Ovary (tissue), 7 donors: ENCODE measurements at regions not wholly inside any gene's neighbourhood (a gene's known extent, or its start where the extent isn't known, plus 50 kb on each side); places are given as distances from the start of the nearest gene placed in this dataset.

Experiments
- DNase-seq, 5 donors: peaks; one replicate each; pipeline ENCODE4 v3.0.0-alpha.2; 2019 to 2020
- H3K27ac ChIP-seq, 2 donors: fragments of 200-600 bp; one replicate each; pipeline versions ENCODE4 v1.5.1 to v1.8.0; 2019 to 2022
- H3K27me3 ChIP-seq: fragments of 200-600 bp; one replicate; pipeline ENCODE4 v1.8.0; 2022
- H3K36me3 ChIP-seq: fragments of 200-600 bp; sonication (generic); one replicate; pipeline ENCODE4 v1.5.1; 2019
- H3K4me1 ChIP-seq: one replicate; pipeline ENCODE4 v1.8.1; 2013; ENCODE audit warnings: mild to moderate bottlenecking, moderate library complexity; ENCODE audit not compliant: insufficient read depth
- H3K4me3 ChIP-seq: fragments of 200-600 bp; sonication (generic); one replicate; pipeline ENCODE4 v1.5.1; 2017
- H3K9me3 ChIP-seq, 2 donors: fragments of 200-600 bp in 1 of 2; sonication (generic) in 1 of 2; one replicate each; pipeline versions ENCODE4 v1.5.1 to v1.8.1; 2013 to 2019; ENCODE audit warnings: mild to moderate bottlenecking in 1 of 2, moderate library complexity in 1 of 2
- CTCF ChIP-seq, 3 donors: fragments of 450-650 bp in 2 of 3; fragments of 200-600 bp in 1 of 3; IDR thresholded peaks; one replicate each; pipeline versions ENCODE4 v1.5.1 to v1.8.0; 2016 to 2022; ENCODE audit warnings: antibody characterized with exemption in 3 of 3, mild to moderate bottlenecking in 1 of 3
- EP300 ChIP-seq: sonication (generic); formaldehyde crosslinking; IDR thresholded peaks from one replicate; pipeline ENCODE4 v1.6.1; 2017; ENCODE audit warnings: antibody characterized with exemption
- POLR2A ChIP-seq: fragments of 450-650 bp; IDR thresholded peaks from one replicate; pipeline ENCODE4 v1.6.1; 2017; ENCODE audit warnings: antibody characterized with exemption, mild to moderate bottlenecking, moderate library complexity
- WGBS, 3 donors: extraction: QIAGEN DNeasy Blood & Tissue Kit in 1 of 3; methylation state at CpG; one replicate each; pipeline versions ENCODE4 v1.1.5 to v1.1.7; 2013 to 2017; 5-methylcytosine and 5-hydroxymethylcytosine counted together
- intact Hi-C, 4 donors: fragments of 100-400 bp; cut with DNase I; formaldehyde crosslinking; loops; one replicate each; pipeline versions ENCODE4 v1.11.0 to v1.15.1; 2022 to 2023
- donor health status: DM: no; HTN: no; CAD: no; lungs with moderate emphysema.
- donor health status: DM: no; HTN: no; CAD: no.
- donor health status: Bipolar disorder and iron deficiency.
- donor health status: DM: no; HTN: no; CAD: no.
- donor health status: DM: yes; HTN: yes; CAD: no.

GRCh38 chrX:151825007-151825406, 87.7 kb upstream of the MAGEA4 start:
- no peaks in the 10 kb centered on the region for H3K27me3 ChIP-seq
- H3K4me3 ChIP-seq: no peak overlapping the region
- no peaks in the 10 kb centered on the region for H3K9me3 ChIP-seq
- WGBS, 3 donors: 43 to 56% (median 51%) methylated on average over 3 of the region's 3 CpGs
- TF ChIP-seq CTCF (IDR thresholded peaks at IDR 0.05): no peak
- TF ChIP-seq EP300: no peak
- no peak for TF ChIP-seq POLR2A
- no peak overlapping the region for H3K27ac ChIP-seq
- no peak for DNase-seq
- intact Hi-C loops: no loop called here
- no peaks in the 10 kb centered on the region for H3K4me1 ChIP-seq
- no peaks in the 10 kb centered on the region for H3K36me3 ChIP-seq

- no peak for DNase-seq
- 55 to 79% (median 71%) methylated on average over 4 of the region's 4 CpGs for whole genome bisulfite sequencing, 3 donors
- no peak for TF ChIP-seq CTCF (IDR thresholded peaks at IDR 0.05)
- TF ChIP-seq POLR2A: no peak
- no peak for TF ChIP-seq EP300
- intact Hi-C loops: no loop called here
- Histone ChIP-seq H3K4me1 (no peaks in the 10 kb centered on the region), H3K27ac (no peak overlapping the region), H3K27me3 (no peaks in the 10 kb centered on the region), H3K36me3 (no peaks in the 10 kb centered on the region), H3K4me3 (no peak overlapping the region), H3K9me3 (no peaks in the 10 kb centered on the region)
These were observed 86.7 kb upstream of the MAGEA4 start for GRCh38 chrX:151825925-151826485.

GRCh38 chrX:151828439-151829080, 84.1 kb upstream of the MAGEA4 start:
- Histone ChIP-seq H3K36me3 (no peaks in the 10 kb centered on the region), H3K9me3 (no peaks in the 10 kb centered on the region), H3K27me3 (no peaks in the 10 kb centered on the region), H3K4me3 (no peak overlapping the region), H3K27ac (no peak overlapping the region), H3K4me1 (no peaks in the 10 kb centered on the region)
- DNase-seq: no peak
- 78% methylated on average over 2 of the region's 2 CpGs for WGBS, 3 donors
- intact Hi-C loops: no loop called here
- TF ChIP-seq CTCF (IDR thresholded peaks at IDR 0.05) (no peak), POLR2A (no peak), EP300 (no peak)

GRCh38 chrX:151830911-151831310, 81.8 kb upstream of the MAGEA4 start:
- H3K4me3 ChIP-seq: no peak overlapping the region
- DNase-seq: no peak

More at GRCh38 chrX:151830911-151831310, 81.8 kb upstream of the MAGEA4 start:
- Histone ChIP-seq H3K4me1 (no peaks in the 10 kb centered on the region), H3K27me3 (no peaks in the 10 kb centered on the region), H3K36me3 (no peaks in the 10 kb centered on the region), H3K27ac (no peak overlapping the region), H3K9me3 (no peaks in the 10 kb centered on the region)
- WGBS, 3 donors: 20% methylated on average over 4 of the region's 4 CpGs
- TF ChIP-seq EP300 (no peak), CTCF (IDR thresholded peaks at IDR 0.05) (no peak), POLR2A (no peak)
- intact Hi-C loops: no loop called here
